Liver (tissue), 3 donors: ENCODE measurements at regions not wholly inside any gene's neighbourhood (a gene's known extent, or its start where the extent isn't known, plus 50 kb on each side); places are given as distances from the start of the nearest gene placed in this dataset.

Experiments used
- GABPA ChIP-seq, 2 donors: IDR thresholded peaks in 1 of 2; conservative IDR thresholded peaks in 1 of 2; 2 replicates each; pipeline ENCODE4 v1.6.1; 2016; ENCODE audit warnings: antibody characterized with exemption in 2 of 2, mild to moderate bottlenecking in 1 of 2, moderate library complexity in 1 of 2
- HNF4A ChIP-seq, 2 donors: conservative IDR thresholded peaks; 2 replicates each; pipeline ENCODE4 v1.6.1; 2016; ENCODE audit warnings: antibody characterized with exemption in 2 of 2, mild to moderate bottlenecking in 2 of 2
- TAF1 ChIP-seq: conservative IDR thresholded peaks from 2 replicates; pipeline ENCODE4 v1.6.1; 2016; ENCODE audit warnings: antibody characterized with exemption, mild to moderate bottlenecking
- TF ChIP-seq, protein P1 (sequence below): IDR thresholded peaks from 2 replicates; pipeline ENCODE4 v1.6.1; 2016; ENCODE audit warnings: antibody characterized with exemption, mild to moderate bottlenecking
- TF ChIP-seq, protein P2 (sequence below): fragments of 150-350 bp; IDR thresholded peaks from 2 replicates; pipeline ENCODE4 v1.5.1; 2017; ENCODE audit warnings: improper control_type of control experiment, low read depth, low read length; ENCODE audit not compliant: missing input control
- TF ChIP-seq, protein P3 (sequence below): IDR thresholded peaks from 2 replicates; pipeline ENCODE4 v1.6.1; 2016; ENCODE audit warnings: antibody characterized with exemption
- TF ChIP-seq, protein P4 (sequence below): IDR thresholded peaks from 2 replicates; pipeline ENCODE4 v1.6.1; 2016; ENCODE audit warnings: antibody characterized with exemption
- donor health status: healthy.
- donor health status: healthy.

DNA sequence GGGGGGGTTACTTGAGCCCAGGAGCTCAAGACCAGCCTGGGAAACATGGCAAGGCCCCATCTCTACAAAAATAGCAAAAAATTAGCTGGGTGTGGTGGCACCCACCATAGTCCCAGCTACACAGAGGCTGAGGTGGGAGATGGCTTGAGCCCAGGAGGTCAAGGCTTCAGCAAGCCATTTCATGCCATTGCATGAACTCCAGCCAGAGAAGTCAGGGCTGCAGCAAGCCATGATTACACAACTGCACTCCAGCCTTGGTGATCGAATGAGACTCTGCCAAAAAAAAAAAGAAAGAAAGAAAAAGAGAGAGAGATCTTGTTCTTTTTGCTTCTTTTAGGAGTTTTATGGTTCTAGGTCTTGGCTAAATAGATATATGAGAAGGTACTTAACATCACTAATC lies 200.2 kb upstream of the PHYHIPL start:
- TF ChIP-seq, protein P1, sequence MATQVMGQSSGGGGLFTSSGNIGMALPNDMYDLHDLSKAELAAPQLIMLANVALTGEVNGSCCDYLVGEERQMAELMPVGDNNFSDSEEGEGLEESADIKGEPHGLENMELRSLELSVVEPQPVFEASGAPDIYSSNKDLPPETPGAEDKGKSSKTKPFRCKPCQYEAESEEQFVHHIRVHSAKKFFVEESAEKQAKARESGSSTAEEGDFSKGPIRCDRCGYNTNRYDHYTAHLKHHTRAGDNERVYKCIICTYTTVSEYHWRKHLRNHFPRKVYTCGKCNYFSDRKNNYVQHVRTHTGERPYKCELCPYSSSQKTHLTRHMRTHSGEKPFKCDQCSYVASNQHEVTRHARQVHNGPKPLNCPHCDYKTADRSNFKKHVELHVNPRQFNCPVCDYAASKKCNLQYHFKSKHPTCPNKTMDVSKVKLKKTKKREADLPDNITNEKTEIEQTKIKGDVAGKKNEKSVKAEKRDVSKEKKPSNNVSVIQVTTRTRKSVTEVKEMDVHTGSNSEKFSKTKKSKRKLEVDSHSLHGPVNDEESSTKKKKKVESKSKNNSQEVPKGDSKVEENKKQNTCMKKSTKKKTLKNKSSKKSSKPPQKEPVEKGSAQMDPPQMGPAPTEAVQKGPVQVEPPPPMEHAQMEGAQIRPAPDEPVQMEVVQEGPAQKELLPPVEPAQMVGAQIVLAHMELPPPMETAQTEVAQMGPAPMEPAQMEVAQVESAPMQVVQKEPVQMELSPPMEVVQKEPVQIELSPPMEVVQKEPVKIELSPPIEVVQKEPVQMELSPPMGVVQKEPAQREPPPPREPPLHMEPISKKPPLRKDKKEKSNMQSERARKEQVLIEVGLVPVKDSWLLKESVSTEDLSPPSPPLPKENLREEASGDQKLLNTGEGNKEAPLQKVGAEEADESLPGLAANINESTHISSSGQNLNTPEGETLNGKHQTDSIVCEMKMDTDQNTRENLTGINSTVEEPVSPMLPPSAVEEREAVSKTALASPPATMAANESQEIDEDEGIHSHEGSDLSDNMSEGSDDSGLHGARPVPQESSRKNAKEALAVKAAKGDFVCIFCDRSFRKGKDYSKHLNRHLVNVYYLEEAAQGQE, result no peak
- TF ChIP-seq, protein P2, sequence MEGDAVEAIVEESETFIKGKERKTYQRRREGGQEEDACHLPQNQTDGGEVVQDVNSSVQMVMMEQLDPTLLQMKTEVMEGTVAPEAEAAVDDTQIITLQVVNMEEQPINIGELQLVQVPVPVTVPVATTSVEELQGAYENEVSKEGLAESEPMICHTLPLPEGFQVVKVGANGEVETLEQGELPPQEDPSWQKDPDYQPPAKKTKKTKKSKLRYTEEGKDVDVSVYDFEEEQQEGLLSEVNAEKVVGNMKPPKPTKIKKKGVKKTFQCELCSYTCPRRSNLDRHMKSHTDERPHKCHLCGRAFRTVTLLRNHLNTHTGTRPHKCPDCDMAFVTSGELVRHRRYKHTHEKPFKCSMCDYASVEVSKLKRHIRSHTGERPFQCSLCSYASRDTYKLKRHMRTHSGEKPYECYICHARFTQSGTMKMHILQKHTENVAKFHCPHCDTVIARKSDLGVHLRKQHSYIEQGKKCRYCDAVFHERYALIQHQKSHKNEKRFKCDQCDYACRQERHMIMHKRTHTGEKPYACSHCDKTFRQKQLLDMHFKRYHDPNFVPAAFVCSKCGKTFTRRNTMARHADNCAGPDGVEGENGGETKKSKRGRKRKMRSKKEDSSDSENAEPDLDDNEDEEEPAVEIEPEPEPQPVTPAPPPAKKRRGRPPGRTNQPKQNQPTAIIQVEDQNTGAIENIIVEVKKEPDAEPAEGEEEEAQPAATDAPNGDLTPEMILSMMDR, result no peak
- TF ChIP-seq, protein P3, sequence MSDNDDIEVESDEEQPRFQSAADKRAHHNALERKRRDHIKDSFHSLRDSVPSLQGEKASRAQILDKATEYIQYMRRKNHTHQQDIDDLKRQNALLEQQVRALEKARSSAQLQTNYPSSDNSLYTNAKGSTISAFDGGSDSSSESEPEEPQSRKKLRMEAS, result no peak
- TF ChIP-seq GABPA (IDR thresholded peaks at IDR 0.05 in 1 of 2, conservative IDR thresholded peaks at IDR 0.05 in 1 of 2), result no peak
- TF ChIP-seq TAF1, result no peak
- TF ChIP-seq HNF4A (conservative IDR thresholded peaks at IDR 0.05), result peak; percentile 13 to 36
- TF ChIP-seq, protein P4, sequence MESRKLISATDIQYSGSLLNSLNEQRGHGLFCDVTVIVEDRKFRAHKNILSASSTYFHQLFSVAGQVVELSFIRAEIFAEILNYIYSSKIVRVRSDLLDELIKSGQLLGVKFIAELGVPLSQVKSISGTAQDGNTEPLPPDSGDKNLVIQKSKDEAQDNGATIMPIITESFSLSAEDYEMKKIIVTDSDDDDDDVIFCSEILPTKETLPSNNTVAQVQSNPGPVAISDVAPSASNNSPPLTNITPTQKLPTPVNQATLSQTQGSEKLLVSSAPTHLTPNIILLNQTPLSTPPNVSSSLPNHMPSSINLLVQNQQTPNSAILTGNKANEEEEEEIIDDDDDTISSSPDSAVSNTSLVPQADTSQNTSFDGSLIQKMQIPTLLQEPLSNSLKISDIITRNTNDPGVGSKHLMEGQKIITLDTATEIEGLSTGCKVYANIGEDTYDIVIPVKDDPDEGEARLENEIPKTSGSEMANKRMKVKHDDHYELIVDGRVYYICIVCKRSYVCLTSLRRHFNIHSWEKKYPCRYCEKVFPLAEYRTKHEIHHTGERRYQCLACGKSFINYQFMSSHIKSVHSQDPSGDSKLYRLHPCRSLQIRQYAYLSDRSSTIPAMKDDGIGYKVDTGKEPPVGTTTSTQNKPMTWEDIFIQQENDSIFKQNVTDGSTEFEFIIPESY, result no peak
